Transverse colon (tissue), 4 donors: ENCODE measurements at regions not wholly inside any gene's neighbourhood (a gene's known extent, or its start where the extent isn't known, plus 50 kb on each side); places are given as distances from the start of the nearest gene placed in this dataset.

Source experiments
- DNase-seq: peaks from one replicate; pipeline ENCODE4 v3.0.0-alpha.2; 2019
- H3K27ac ChIP-seq, 4 donors: fragments of 200-600 bp; sonication (generic); 2 replicates each; pipeline ENCODE4 v1.5.1; 2016 to 2018; ENCODE audit warnings: inconsistent platforms in 4 of 4
- H3K27me3 ChIP-seq: fragments of 200-600 bp; sonication (generic); 2 replicates; pipeline ENCODE4 v1.5.1; 2017; ENCODE audit warnings: inconsistent platforms
- H3K36me3 ChIP-seq, 4 donors: fragments of 200-600 bp; sonication (generic); 2 replicates each; pipeline ENCODE4 v1.5.1; 2017 to 2019; ENCODE audit warnings: inconsistent platforms in 4 of 4
- H3K4me1 ChIP-seq, 4 donors: fragments of 200-600 bp; sonication (generic); 2 replicates each; pipeline ENCODE4 v1.5.1; 2017 to 2020; ENCODE audit warnings: inconsistent platforms in 4 of 4
- H3K4me3 ChIP-seq, 4 donors: fragments of 200-600 bp; sonication (generic); 1 replicate in 1 of 4; 2 replicates in 3 of 4; pipeline versions ENCODE4 v1.5.1 to v1.6.1; 2017 to 2019; ENCODE audit warnings: inconsistent platforms in 4 of 4
- H3K9me3 ChIP-seq, 2 donors: fragments of 200-600 bp; sonication (generic); 2 replicates each; pipeline ENCODE4 v1.5.1; 2017 to 2019; ENCODE audit warnings: inconsistent platforms in 2 of 2
- EP300 ChIP-seq: sonication (generic); formaldehyde crosslinking; IDR thresholded peaks from one replicate; pipeline ENCODE4 v1.6.1; 2017; ENCODE audit warnings: antibody characterized with exemption, low read depth
- POLR2A ChIP-seq: fragments of 450-650 bp; IDR thresholded peaks from one replicate; pipeline ENCODE4 v1.6.1; 2016; ENCODE audit warnings: antibody characterized with exemption, mild to moderate bottlenecking, moderate library complexity
- POLR2AphosphoS5 ChIP-seq, 3 donors: sonication (generic); formaldehyde crosslinking; IDR thresholded peaks; one replicate each; pipeline ENCODE4 v1.6.1; 2016; ENCODE audit warnings: antibody characterized with exemption in 3 of 3
- WGBS, 2 donors: methylation state at CpG; one replicate each; pipeline ENCODE4 v1.1.5; 2018; ENCODE audit warnings: low coverage in 1 of 2; 5-methylcytosine and 5-hydroxymethylcytosine counted together
- in situ Hi-C, 4 donors: fragments of 200-750 bp; cut with MboI; loops; one replicate each; pipeline versions ENCODE4 v1.15.0 to v1.15.1; 2017; ENCODE audit warnings: low sequenced_read_pairs in 3 of 4, low pct_ligation_motif_present in 1 of 4, low pct_unique_long_range_greater_than_20kb in 1 of 4
- intact Hi-C: fragments of 100-400 bp; cut with DNase I; formaldehyde crosslinking; loops from one replicate; pipeline ENCODE4 v1.15.1; 2023; ENCODE audit warnings: low total_unique reads
- TF ChIP-seq, protein P1 (sequence below), 5 experiments: fragments of 200-600 bp in 3 of 5; fragments of 450-650 bp in 2 of 5; sonication (generic) in 3 of 5; IDR thresholded peaks; 1 replicate in 2 of 5; 2 replicates in 3 of 5; pipeline ENCODE4 v1.5.1; 2016 to 2017; ENCODE audit warnings: antibody characterized with exemption in 5 of 5, inconsistent platforms in 3 of 5, mild to moderate bottlenecking in 2 of 5, moderate library complexity in 1 of 5

DNA sequence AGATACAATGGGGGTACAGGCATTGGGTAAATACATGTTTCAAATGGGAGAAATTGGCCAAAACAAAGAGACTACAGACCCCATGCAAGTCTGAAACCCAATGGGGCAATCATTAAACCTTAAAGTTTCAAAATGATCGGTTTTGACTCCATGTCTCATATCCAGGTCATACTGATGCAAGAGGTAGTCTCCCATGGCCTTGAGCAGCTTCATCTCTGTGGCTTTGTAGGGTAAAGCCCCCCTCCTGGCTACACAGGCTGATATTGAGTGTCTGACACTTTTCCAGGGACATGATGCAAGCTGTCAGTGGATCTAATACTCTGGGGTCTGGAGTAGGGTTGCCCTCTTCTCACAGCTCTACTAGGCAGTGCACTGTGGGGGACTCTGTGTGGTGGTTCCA, 286.1 kb downstream of the LRRIQ3 start:
- H3K36me3 ChIP-seq = no peaks in the 10 kb centered on the region
- no peaks in the 10 kb centered on the region for H3K9me3 ChIP-seq
- intact Hi-C loops (no loop called here), in situ Hi-C loops (no loop called here)
- H3K27me3 ChIP-seq = no peaks in the 10 kb centered on the region
- no peaks in the 10 kb centered on the region for H3K4me1 ChIP-seq
- WGBS, 2 donors = 91 to 100% methylated on average over 1 of the region's 1 CpG
- TF ChIP-seq, protein P1, sequence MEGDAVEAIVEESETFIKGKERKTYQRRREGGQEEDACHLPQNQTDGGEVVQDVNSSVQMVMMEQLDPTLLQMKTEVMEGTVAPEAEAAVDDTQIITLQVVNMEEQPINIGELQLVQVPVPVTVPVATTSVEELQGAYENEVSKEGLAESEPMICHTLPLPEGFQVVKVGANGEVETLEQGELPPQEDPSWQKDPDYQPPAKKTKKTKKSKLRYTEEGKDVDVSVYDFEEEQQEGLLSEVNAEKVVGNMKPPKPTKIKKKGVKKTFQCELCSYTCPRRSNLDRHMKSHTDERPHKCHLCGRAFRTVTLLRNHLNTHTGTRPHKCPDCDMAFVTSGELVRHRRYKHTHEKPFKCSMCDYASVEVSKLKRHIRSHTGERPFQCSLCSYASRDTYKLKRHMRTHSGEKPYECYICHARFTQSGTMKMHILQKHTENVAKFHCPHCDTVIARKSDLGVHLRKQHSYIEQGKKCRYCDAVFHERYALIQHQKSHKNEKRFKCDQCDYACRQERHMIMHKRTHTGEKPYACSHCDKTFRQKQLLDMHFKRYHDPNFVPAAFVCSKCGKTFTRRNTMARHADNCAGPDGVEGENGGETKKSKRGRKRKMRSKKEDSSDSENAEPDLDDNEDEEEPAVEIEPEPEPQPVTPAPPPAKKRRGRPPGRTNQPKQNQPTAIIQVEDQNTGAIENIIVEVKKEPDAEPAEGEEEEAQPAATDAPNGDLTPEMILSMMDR (IDR thresholded peaks at IDR 0.05) = no peak
- TF ChIP-seq POLR2A = no peak
- no peak overlapping the region for H3K4me3 ChIP-seq
- H3K27ac ChIP-seq = no peak overlapping the region
- DNase-seq = no peak

DNA sequence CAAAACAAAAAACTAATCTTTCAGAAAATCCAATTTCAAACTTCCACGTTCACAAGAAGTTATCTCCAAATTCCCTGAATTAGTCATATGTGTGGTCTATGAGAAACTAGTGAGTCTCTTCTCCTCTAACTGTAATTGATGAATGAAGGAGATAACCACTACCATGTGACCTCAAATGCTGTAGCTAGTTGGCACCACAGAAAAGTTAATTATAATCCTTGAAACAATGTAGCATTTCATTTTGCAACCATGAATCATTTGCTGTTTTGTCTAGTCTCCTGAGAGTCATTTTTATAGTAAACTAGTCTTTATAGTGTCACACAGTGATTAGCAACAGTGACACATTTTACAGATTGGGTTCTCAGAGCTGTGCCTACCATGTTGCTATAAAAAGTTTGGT, 287.5 kb downstream of the LRRIQ3 start:
- intact Hi-C loops = no loop called here
- in situ Hi-C loops = no loop called here
- Histone ChIP-seq H3K4me3 (no peak overlapping the region), H3K27me3 (no peaks in the 10 kb centered on the region), H3K9me3 (no peaks in the 10 kb centered on the region), H3K36me3 (no peaks in the 10 kb centered on the region), H3K4me1 (no peaks in the 10 kb centered on the region), H3K27ac (no peak overlapping the region)
- 65 to 80% methylated on average over 1 of the region's 1 CpG for WGBS, 2 donors
- DNase-seq = no peak
- TF ChIP-seq POLR2A (no peak), EP300 (no peak), POLR2AphosphoS5 (IDR thresholded peaks at IDR 0.05) (no peak)
- TF ChIP-seq, protein P1 (IDR thresholded peaks at IDR 0.05) = no peak

DNA sequence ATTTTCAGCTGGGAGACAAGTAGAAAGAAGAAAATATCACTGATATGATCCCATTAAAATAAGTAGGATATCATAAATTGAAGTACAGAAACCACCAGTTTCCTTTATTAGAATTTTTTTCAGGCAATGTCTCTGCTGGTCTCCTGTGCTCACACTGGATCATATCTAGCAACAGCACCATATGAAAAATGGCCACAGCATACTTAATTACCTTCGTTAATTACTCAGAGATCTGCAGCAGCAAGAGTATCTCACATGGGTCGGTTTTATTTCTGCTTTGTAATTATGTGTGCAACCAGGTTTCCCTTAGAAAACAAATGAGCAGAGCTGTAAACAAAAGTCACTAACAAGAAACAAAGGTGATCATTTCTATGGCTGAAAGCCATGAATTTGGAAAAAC, 287.9 kb downstream of the LRRIQ3 start:
- Histone ChIP-seq H3K4me3 (no peak overlapping the region), H3K27ac (no peak overlapping the region), H3K27me3 (no peaks in the 10 kb centered on the region), H3K36me3 (no peaks in the 10 kb centered on the region), H3K4me1 (no peaks in the 10 kb centered on the region), H3K9me3 (no peaks in the 10 kb centered on the region)
- WGBS, 2 donors = 50 to 77% methylated on average over 2 of the region's 2 CpGs
- no peak for TF ChIP-seq POLR2AphosphoS5 (IDR thresholded peaks at IDR 0.05)
- TF ChIP-seq, protein P1 (IDR thresholded peaks at IDR 0.05) = no peak
- no peak for DNase-seq
- in situ Hi-C loops (no loop called here), intact Hi-C loops (no loop called here)

- DNase-seq = no peak
- H3K9me3 ChIP-seq = no peaks in the 10 kb centered on the region
- H3K36me3 ChIP-seq = no peaks in the 10 kb centered on the region
- in situ Hi-C loops = no loop called here
- intact Hi-C loops = no loop called here
- no peaks in the 10 kb centered on the region for H3K4me1 ChIP-seq
- no peak overlapping the region for H3K4me3 ChIP-seq
- TF ChIP-seq POLR2AphosphoS5 (IDR thresholded peaks at IDR 0.05) (no peak), POLR2A (no peak), EP300 (no peak)
- TF ChIP-seq, protein P1 (IDR thresholded peaks at IDR 0.05) = no peak
- no peaks in the 10 kb centered on the region for H3K27me3 ChIP-seq
- no peak overlapping the region for H3K27ac ChIP-seq
- 74 to 87% methylated on average over 2 of the region's 2 CpGs for WGBS, 2 donors
These were observed 288.9 kb downstream of the LRRIQ3 start for GRCh38 chr1:73909043-73909562.
